Activated CD4-positive, alpha-beta T cell treated with anti-CD3 and anti-CD28 coated beads for 36 hours (primary cell): ENCODE measurements at regions not wholly inside any gene's neighbourhood (a gene's known extent, or its start where the extent isn't known, plus 50 kb on each side); places are given as distances from the start of the nearest gene placed in this dataset.

Experiments used
- ATAC-seq: fragments of 200-7000 bp; cut with Tn5 transposase; one replicate; pipeline ENCODE4 v1.10.0; 2021; ENCODE audit warnings: mild to moderate bottlenecking, moderate library complexity
- CTCF ChIA-PET: fragments of 350-600 bp; sonication (Branson Sonifier 250); formaldehyde crosslinking; loops from one replicate; lab custom pipeline; 2021; ENCODE audit warnings: antibody characterized with exemption; lab: Charles Lee
- POLR2A ChIA-PET: fragments of 350-600 bp; sonication (Branson Sonifier 250); formaldehyde crosslinking; loops from one replicate; lab custom pipeline; 2021; ENCODE audit warnings: antibody characterized with exemption, inconsistent platforms; lab: Charles Lee
- DNase-seq: peaks from one replicate; pipeline ENCODE4 v3.0.0-alpha.2; 2020
- H3K27ac Mint-ChIP-seq: one replicate; pipeline ENCODE4 v1.8.0; 2021; ENCODE audit warnings: mixed read lengths
- H3K27me3 Mint-ChIP-seq: one replicate; pipeline ENCODE4 v1.8.0; 2021; ENCODE audit warnings: mixed read lengths
- H3K36me3 Mint-ChIP-seq: one replicate; pipeline ENCODE4 v1.8.0; 2021; ENCODE audit warnings: low read depth, mixed read lengths
- H3K4me1 Mint-ChIP-seq: one replicate; pipeline ENCODE4 v1.8.0; 2021; ENCODE audit warnings: mixed read lengths
- H3K4me3 Mint-ChIP-seq: one replicate; pipeline ENCODE4 v1.8.0; 2021; ENCODE audit warnings: mild to moderate bottlenecking, moderate library complexity, mixed read lengths
- H3K9me3 Mint-ChIP-seq: one replicate; pipeline ENCODE4 v1.8.0; 2021; ENCODE audit warnings: low read depth, mixed read lengths
- intact Hi-C, 2 experiments: fragments of 100-400 bp; cut with DNase I in 1 of 2; cut with micrococcal nuclease in 1 of 2; formaldehyde crosslinking; loops; one replicate each; pipeline versions ENCODE4 v1.14.2 to v1.15.1; 2022 to 2024; cut with DNase I, micrococcal nuclease

GRCh38 chr13:71924931-71925330 is 57.9 kb upstream of the DACH1 start:
- intact Hi-C loops, result no loop called here
- Mint-ChIP-seq H3K4me1 (no peaks in the 10 kb centered on the region), H3K36me3 (no peaks in the 10 kb centered on the region), H3K4me3 (no peak overlapping the region), H3K9me3 (no peaks in the 10 kb centered on the region), H3K27ac (no peak overlapping the region), H3K27me3 (no peaks in the 10 kb centered on the region)
- CTCF ChIA-PET, result no interaction called here
- POLR2A ChIA-PET, result no interaction called here
- ATAC-seq (no peak), DNase-seq (no peak)

DNA sequence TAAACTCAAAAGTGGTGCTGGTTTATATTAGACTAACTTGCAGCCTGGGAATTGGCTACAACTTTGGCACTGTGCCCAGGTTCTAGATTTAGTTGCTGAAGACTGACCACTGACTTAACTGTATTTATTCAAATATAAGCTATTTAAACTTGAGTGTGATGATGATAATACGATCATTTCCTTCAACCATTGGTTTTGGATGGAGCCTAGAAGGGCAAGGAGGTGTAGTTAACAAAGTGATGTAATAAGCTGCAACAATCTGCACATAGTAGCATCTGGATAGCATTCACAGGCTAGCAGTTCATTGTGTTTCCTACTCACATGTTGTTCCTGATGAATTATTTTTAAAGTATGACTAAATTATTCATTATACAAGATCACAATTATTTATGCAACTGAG is 55.2 kb upstream of the DACH1 start:
- no peak overlapping the region for H3K4me3 Mint-ChIP-seq
- ChIA-PET CTCF (interaction anchor here (1.3 kb wide), 1 partner anchor 17 kb away, joined by 4 read pairs; no protein-coding TSS in a partner anchor), POLR2A (interaction anchor here (0.7 kb wide), 1 partner anchor 52 kb away, joined by 3 read pairs; no protein-coding TSS in a partner anchor)
- DNase-seq (no peak), ATAC-seq (no peak)
- H3K27ac Mint-ChIP-seq, result no peak overlapping the region
- H3K9me3 Mint-ChIP-seq, result no peaks in the 10 kb centered on the region
- intact Hi-C loops, result no loop called here
- H3K27me3 Mint-ChIP-seq, result no peaks in the 10 kb centered on the region
- no peaks in the 10 kb centered on the region for H3K36me3 Mint-ChIP-seq
- H3K4me1 Mint-ChIP-seq, result no peaks in the 10 kb centered on the region
